Left cardiac atrium (tissue), 4 donors: ENCODE measurements at regions not wholly inside any gene's neighbourhood (a gene's known extent, or its start where the extent isn't known, plus 50 kb on each side); places are given as distances from the start of the nearest gene placed in this dataset.

Source experiments
- ATAC-seq, 2 donors: fragments of 200-7000 bp; cut with Tn5 transposase; one replicate each; pipeline ENCODE4 v1.9.1; 2020; ENCODE audit warnings: mild to moderate bottlenecking in 2 of 2, moderate library complexity in 2 of 2
- DNase-seq: peaks from one replicate; pipeline ENCODE4 v3.0.0-alpha.2; 2020
- intact Hi-C, 2 donors: fragments of 100-400 bp; cut with DNase I; formaldehyde crosslinking; loops; one replicate each; pipeline versions ENCODE4 v1.14.1 to v1.15.1; 2022 to 2023
- donor health status: DM: no; HTN: yes; CAD: no.
- donor health status: DM: no; HTN: yes; CAD: no; lungs with severe emphysema.
- donor health status: DM: yes; HTN: yes; CAD: no.
- donor health status: Dilated cardiomyopathy.

DNA sequence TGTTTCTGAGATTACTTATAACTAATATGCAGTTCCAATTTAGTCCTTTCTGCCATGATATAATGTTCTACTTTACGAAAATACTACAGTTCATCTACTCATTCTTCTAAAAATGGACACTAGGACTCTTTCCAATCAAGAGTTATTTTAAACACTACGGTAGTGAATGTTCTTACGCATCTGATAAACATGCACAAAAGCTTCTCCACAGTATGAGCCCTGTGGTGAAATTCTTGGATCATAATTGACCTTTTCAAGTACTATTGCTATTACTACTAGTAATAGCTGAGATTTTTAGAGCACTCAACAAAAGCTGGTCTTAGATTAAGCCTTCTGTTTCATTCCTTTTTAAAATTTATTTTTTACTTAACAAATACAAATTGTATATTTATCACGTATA lies 106.4 kb downstream of the CH25H start:
- ATAC-seq (peak in 1 of 2 donors; percentile 49), DNase-seq (no peak)
- intact Hi-C loops: no loop called here

DNA sequence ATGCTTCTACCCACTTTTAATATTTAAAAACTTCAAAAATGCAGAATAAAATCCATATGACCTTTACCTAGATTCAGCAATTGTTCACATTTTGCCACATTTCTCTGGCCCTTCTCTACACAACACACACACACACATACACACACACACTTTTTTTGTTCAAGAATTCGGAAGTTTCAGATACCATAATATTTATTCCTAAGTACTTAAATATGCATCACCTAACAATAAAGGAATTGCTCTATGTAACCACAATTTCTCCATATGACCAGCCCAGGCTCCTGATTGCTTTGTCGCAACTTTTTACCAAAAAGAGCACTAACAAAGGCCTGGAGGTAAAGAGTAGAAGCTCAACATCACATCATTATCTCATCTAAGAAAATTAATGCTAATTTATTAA lies 106.6 kb downstream of the FAS start:
- DNase-seq (no peak), ATAC-seq (no peak)
- intact Hi-C loops: no loop called here

DNA sequence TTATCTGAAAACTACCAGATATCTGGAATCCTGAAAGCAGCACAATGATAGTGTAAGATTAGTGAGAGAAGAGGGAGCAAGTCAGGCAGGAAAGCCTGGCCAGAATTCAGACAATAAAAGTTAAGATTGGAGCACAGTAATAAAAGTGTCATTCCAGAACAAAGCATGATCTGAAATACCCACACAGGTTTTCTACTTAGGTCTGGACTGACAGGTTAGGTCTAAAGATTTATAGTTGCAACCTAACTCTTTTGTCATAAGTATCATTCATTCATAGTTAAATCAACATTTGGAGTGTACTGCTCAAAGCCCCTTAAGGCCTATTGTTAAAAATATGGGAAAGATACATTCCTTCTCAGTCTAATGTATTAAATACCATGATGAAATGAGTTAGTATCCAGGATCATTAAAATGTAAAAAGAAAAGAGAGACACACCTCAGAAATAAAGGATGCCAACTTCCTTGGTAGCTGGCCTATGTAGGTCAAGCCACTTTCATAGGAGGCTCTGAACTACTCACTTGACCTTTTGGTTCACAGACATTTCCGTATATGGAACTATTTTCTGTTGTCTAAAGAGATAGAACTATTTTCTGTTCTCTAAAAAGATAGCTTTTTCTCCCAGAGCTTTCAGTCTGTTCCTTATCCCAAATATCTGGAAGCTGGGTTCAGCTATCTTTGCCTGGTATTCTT lies 105.2 kb downstream of the FAS start:
- intact Hi-C loops: no loop called here
- no peak for ATAC-seq
- DNase-seq: no peak

DNA sequence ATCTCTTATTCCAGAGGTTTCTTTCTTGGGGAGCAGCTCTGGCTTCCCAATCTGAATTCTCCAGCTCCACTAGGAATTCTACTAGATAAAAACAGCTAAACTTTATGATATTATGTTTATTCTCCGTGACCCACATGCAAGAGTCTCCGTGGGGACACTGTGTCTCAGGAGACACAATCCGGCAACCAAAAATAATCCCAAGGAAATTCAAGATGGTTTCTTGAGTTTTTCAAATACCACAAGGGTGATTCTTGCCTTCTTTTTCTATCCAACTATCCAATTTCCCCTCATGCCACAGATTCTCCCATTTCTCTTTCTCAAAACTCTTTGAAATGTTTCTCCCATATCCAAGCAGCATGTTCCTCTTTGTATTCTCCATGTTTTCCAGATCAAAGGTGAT lies 103.1 kb downstream of the FAS start:
- ATAC-seq: no peak
- DNase-seq: no peak
- intact Hi-C loops: no loop called here

DNA sequence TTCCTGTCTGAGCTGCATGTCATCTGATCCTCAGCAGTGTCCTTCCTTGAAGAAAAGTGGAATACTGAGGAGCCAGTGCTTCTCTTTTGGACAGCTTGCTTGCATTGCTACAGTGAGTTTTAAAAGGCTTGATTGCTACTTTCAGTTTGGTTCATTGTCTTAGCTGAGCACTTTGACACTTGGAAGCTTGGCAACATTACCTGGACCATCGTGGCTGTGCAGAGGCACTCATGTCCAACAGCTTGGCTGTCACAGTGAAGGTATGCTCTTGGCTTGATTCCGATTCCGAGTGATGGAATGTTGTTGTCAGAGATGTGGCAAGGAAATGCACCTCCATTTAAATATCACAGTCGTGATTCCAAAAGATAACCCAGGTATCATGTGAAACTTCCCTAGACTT lies 102.4 kb downstream of the FAS start:
- intact Hi-C loops: no loop called here
- no peak for ATAC-seq

DNA sequence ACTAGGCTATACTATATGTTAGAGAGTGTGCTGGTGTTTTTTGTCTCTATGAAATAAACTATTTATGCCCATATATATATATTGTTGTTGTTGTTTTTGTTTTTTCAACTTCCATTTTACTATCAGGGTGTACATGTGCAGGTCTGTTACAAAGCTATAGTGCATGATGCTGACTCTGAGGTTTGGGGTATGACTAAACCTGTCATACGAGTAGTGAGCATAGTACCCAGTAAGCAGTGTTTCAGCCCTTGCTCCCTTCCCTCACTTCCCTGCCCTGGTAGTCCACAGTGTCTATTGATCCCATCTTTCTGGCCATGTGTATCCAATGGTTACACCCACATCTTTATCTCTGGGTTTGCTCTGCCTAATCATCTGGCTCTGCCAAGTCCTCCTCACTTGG lies 101.8 kb downstream of the FAS start:
- intact Hi-C loops: no loop called here
- ATAC-seq: no peak
- DNase-seq: no peak

More for the DNA sequence above, 102.4 kb downstream of the FAS start:
- no peak for DNase-seq

DNA sequence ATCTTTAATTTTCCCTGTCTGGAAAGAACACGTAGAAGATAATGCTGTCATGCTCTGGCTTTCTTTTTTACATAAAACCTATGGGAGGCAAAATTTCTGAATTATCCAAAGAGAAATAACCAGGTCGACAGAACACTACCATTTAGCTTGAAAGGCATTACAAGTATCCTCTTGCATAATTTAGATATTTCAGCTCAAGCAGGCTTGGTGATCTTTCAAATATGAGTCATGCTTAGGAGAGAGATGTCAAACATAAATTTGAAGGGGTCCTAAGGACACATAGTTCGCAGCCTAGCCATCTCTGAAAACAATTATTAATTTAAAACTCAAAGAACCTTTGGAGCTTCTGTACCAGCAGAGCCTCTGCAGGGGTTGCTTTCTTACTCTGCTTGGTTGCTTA lies 100.9 kb downstream of the FAS start:
- ATAC-seq: no peak
- intact Hi-C loops: no loop called here
- no peak for DNase-seq

DNA sequence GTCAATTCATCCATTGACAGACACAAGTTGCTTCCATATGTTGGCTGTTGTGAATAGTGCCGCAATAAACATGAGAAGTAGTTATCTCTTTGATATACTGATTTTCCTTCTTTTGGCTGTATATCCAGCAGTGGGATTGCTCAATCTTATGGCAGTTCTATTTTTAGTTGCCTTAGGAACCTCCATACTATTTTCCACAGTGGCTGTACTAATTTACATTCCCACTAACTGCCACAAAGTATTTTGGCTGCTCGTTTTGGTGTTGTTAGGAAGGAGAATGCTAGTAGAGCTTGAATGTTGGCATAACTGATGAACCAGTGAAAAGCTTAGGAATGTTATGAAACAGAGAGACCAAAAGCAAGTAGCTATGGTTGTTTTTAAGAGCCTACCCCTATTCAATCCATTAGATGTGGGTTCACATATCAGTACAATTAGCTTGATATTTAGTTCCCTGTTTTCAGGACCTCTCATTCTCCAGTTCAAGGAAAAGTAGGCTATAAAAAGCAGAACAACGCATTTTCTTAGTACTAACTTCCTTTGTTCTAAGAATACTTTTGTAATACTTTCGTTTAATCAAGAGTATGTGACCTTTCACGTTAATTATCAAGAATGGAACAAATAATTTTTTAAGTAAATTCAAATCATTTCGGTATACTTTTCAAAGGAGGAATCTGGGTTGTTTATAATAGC lies 100.3 kb downstream of the FAS start:
- intact Hi-C loops: no loop called here
- no peak for DNase-seq

DNA sequence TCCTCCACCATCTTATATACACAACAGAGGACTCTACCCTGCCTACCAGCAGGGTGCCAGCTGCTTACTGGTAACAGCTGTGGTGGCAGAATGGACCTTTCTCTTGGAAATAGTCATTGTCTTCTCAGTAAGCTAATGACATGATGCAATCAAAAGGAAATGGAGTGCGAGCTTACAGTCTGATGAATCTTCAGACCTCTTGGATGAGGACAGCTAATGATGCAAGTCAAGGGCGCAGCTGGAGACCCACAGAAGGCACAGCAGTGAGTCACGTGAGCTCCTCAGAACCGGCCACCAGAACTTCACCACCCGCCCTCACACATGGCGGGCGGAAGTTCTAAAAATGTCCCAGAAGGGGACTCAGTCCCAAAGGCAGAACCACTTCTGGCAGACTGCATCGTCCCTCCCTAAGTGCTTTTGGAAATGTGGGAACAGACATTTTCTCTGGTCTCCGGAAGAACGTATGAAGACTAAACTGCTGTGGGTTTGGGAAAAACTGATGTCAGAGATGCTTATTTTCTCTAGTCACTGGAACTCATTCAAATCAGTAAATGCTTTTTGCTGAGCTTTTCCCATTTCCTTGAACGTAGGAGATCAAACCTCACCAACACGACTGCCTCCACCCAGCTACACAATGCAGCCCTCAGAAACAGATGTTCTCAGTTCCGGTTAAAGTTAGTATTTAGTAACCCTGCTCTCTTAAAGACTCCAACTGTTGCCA lies 96.4 kb downstream of the FAS start:
- intact Hi-C loops: no loop called here
- DNase-seq: peak; percentile 78
- peak; percentile 91 to 92 for ATAC-seq

More for the DNA sequence above, 100.3 kb downstream of the FAS start:
- ATAC-seq: no peak

DNA sequence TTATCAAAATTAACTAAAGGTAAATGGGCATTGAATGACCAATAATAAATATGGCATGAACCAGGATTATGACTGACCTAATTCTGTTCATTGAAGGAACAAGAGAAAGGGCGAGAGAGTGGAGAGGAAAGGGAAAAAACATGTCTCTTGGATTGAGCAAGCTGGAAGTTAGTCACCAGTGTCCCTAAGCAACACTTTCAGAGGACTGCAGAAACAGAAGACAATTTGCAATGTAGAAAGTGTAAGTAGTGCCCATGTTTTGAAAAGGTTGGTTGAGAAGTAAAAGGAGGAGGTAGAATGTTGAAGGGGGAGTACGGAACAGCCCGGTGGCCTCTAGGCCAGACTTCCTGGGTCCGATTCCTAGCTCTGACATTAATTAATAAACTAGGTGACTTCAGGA lies 94.6 kb downstream of the FAS start:
- DNase-seq: no peak
- intact Hi-C loops: no loop called here
- ATAC-seq: no peak

DNA sequence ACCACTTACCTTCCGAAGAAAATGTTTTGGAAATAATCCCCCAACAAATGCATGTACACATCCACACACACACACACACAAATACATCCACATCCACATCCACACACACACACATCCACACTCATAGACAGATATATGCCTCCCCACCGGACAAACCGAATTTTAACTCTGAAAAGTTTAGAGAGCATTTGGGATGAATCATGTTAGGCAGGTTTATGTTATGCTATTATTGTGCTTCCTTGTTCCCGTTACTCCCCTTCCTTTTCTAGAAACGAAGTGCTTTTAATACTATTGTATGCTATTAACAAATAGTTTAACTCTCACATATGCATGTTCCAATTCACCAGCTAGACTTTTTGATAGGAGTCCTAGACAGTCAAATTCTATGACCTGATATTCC lies 91.5 kb downstream of the FAS start:
- intact Hi-C loops: no loop called here
- ATAC-seq (no peak), DNase-seq (no peak)

DNA sequence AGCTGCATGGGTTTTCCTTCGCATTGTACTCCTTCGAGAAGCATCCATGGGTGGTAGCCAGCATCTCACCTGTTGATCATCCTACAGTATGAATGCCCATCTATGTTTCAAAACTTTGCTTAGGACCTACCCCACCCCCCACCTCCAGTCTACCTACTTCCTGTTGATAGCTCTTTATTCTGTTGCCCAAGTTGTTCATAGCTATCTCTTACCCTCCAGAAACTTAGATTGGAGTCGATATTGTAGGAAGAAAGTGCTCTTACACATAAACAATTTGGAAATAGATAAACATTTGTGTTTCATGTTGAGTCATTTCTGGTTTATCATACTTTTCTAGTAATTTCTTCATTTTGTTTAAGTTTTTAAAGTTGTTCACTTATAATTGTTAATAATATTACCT lies 90.1 kb downstream of the FAS start:
- DNase-seq (no peak), ATAC-seq (no peak)
- intact Hi-C loops: no loop called here

DNA sequence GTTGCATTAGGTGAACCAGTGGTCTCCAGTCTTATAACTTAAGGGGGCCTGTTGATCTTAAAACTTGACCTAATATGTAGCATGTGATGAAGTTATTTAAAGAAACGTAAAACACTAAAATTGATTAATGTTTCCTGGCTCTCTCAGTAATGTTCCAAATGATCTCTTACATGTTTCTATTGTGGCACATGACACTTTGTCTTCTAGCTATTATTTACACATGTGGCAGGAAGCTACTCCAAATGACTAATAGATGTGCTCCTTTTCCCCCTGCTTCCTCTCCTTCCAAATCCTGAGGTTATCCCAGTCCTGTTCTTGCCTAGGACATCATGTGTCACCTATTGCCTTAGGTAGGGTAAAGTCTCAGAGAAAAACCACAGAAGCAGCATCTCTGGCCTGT lies 89.4 kb downstream of the FAS start:
- ATAC-seq (no peak), DNase-seq (no peak)
- intact Hi-C loops: no loop called here

DNA sequence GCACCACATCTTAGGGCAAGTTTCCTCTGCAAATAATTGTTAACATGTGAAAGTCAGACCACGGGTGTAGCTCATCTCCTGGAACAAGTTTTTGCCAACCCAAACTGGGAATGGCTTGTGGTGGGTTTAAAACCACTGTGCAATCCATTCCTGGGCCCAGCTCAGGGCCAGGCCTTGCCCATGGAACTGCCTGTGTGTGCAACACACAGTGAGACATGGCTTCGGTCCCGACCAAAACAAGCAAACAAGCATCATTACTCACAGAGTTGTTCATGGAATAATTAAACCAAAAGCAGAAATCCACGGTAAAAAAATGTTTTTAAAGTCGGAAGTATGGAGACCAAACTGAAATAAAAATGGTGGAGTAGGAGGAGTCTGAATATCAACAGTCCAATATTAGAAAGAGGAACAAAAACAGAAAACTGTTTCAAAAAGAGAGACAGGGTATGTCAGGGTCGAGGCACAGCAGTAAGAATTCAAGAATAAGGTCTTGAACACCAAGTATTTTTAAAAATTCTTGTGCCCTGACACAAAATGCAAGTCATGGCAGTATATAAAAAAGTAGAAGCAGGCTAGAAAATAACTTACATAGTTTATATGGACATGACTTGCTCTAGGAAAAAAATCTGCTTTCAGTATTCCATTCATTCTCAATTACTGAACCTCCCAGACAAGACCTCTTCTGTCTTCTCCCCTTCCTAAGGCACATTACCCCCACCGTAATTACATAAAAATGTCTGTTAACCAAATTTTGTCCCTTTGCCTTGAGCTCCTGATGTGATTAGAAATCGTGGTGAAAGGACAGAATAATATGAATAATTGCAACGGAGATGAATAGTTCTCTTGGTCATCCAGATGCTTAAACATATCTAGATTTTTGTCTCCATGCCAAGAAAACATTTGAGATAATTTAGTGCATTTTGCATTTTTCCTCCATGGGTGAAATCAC lies 88.4 kb downstream of the FAS start:
- intact Hi-C loops: no loop called here
- ATAC-seq (no peak), DNase-seq (no peak)

DNA sequence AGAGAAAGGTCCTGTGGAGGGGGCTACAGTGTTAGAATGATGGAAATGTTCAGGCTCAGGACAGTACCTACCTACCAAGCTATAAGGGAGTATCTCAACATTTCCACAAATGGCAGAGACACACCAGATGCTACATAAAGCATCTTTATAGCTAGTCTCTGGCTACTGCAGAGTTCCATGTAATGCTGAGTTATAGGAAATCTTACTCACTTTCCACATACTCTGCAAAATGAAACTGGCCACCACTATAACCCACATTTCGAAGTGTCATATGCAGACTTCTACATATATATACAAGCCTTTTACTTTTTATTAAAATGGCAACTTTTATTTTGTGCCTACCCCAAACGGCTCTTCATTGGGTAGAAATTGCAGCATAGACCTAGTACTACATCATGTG lies 85.5 kb downstream of the FAS start:
- no peak for ATAC-seq
- intact Hi-C loops: no loop called here
- no peak for DNase-seq

DNA sequence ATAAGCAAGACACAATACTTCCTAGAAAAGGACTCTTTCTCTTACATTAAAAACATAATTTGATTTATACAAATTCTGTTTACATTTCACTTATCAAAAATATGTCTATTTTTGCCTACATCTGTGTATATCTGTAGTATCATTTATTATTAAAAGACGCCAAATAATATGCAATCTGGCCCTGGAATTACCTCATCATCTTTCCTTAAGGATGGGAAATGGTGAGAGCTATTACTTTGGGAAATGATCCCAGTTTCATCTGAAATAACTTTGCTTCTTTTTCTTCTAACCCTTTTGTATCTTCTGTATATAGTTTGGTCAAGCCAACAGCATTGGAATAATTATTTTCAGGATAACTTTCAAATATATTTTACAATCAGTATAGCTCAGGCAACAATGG lies 85.0 kb downstream of the FAS start:
- intact Hi-C loops: no loop called here
- DNase-seq: no peak
- ATAC-seq: no peak

DNA sequence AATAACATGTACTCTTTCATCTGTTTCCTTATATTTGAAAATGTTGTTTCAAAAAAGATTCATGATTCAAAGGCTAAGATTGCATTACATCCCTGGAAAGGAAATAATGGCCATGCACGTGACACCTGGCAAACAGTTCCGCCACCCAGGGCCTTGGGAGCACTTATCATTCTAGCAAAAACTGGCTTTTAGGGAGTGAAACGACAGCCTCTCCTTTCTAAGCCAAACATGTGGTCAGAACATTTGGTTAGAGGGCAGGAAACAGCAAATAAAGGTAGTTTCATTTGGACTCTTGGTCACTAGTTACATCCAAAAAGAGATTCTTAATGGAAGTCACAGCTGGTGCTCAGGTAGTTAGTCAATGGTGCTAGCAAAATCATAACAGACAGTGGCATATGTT lies 83.5 kb downstream of the FAS start:
- intact Hi-C loops: no loop called here
- ATAC-seq (peak; percentile 65 to 73), DNase-seq (peak; percentile 61)

DNA sequence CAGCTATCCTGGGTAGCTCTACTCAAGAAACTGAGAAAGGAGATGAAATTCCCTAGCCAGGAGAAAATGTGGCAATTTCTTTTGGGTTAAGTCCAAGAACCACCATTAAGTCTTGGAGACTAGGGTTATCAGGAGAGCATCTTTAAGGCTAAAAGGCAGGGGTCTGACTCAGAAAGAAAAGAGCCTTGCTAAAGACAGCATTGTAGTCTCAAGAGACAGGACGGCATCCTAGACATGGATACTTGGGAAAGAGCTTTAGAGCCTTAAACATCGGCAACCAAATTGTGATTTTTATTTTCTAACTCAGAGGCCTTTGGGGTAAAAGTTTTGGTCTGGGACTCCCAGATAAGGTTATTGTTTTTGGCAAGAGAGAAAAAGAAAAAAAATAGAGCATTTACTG lies 83.1 kb downstream of the FAS start:
- ATAC-seq (peak; percentile 15 to 56), DNase-seq (no peak)
- intact Hi-C loops: no loop called here

DNA sequence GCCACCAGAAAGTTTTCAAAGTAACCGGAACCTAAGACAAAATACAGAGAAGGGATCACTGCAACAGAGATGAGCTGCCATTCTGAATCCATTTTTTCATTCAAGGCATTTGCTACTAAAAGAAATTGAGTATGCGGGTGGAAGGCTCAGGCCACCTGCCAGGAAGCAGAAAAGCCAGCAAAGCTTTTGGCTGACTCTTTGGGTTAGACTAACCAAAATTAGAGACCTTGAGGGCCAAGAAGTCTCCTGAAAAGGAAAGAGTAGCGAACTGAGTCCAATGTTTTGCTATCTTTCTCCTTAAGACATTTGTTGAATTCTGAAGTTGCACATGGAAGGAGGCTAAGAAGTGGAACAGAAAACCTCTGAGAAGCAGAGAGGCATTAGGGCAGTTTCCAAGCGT lies 79.0 kb downstream of the FAS start:
- peak in 1 of 2 donors; percentile 58 for ATAC-seq
- DNase-seq: no peak
- intact Hi-C loops: no loop called here
